GM19467 (cell line): ENCODE measurements at regions not wholly inside any gene's neighbourhood (a gene's known extent, or its start where the extent isn't known, plus 50 kb on each side); places are given as distances from the start of the nearest gene placed in this dataset.
"Not testable (repeated sequence)": the region's sequence is repeated elsewhere in the genome, so short reads cannot be mapped to it uniquely, and the experiment has no call there.

ENCODE experiments used
- ATAC-seq: cut with Tn5 transposase; IDR thresholded peaks from one replicate; pipeline ENCODE4 v1.9.1; 2021; ENCODE audit warnings: mild to moderate bottlenecking, moderate library complexity; ENCODE audit not compliant: unreplicated experiment

- no peak for ATAC-seq
These were observed 111.3 kb upstream of the WARS2 start for GRCh38 chr1:119251751-119252150.

- no peak for ATAC-seq
These were observed 112.9 kb upstream of the WARS2 start for GRCh38 chr1:119253366-119253765.

GRCh38 chr1:119254067-119254720 is 113.7 kb upstream of the WARS2 start:
- ATAC-seq: no peak

- not testable (repeated sequence) for ATAC-seq
These were observed 112.5 kb upstream of the HAO2 start for GRCh38 chr1:119256089-119256488.

GRCh38 chr1:119260506-119260905 is 108.1 kb upstream of the HAO2 start:
- no peak for ATAC-seq

GRCh38 chr1:119266386-119266785 is 102.2 kb upstream of the HAO2 start:
- ATAC-seq: peak; percentile 86

GRCh38 chr1:119266858-119267257 is 101.7 kb upstream of the HAO2 start:
- ATAC-seq: no peak

GRCh38 chr1:119267288-119267687 is 101.3 kb upstream of the HAO2 start:
- not testable (repeated sequence) for ATAC-seq

- ATAC-seq: no peak
These were observed 99.7 kb upstream of the HAO2 start for GRCh38 chr1:119268879-119269278.

- ATAC-seq: peak; percentile 48
These were observed 93.1 kb upstream of the HAO2 start for GRCh38 chr1:119275145-119276134.

GRCh38 chr1:119276558-119276957 is 92.0 kb upstream of the HAO2 start:
- no peak for ATAC-seq

GRCh38 chr1:119279456-119280381 is 88.9 kb upstream of the HAO2 start:
- no peak for ATAC-seq

- no peak for ATAC-seq
These were observed 83.1 kb upstream of the HAO2 start for GRCh38 chr1:119285482-119285881.

- no peak for ATAC-seq
These were observed 81.9 kb upstream of the HAO2 start for GRCh38 chr1:119286587-119287181.

- no peak for ATAC-seq
These were observed 79.8 kb upstream of the HAO2 start for GRCh38 chr1:119288751-119289150.

GRCh38 chr1:119290297-119290696 is 78.3 kb upstream of the HAO2 start:
- ATAC-seq: no peak

- no peak for ATAC-seq
These were observed 76.9 kb upstream of the HAO2 start for GRCh38 chr1:119291611-119292206.

GRCh38 chr1:119293797-119294196 is 74.8 kb upstream of the HAO2 start:
- ATAC-seq: no peak

GRCh38 chr1:119294199-119294598 is 74.4 kb upstream of the HAO2 start:
- no peak for ATAC-seq

- ATAC-seq: no peak
These were observed 73.9 kb upstream of the HAO2 start for GRCh38 chr1:119294722-119295121.
